NCI-H526 (cell line): ENCODE measurements at regions not wholly inside any gene's neighbourhood (a gene's known extent, or its start where the extent isn't known, plus 50 kb on each side); places are given as distances from the start of the nearest gene placed in this dataset.
"Not testable (repeated sequence)": the region's sequence is repeated elsewhere in the genome, so short reads cannot be mapped to it uniquely, and the experiment has no call there.

ENCODE experiments used
- DNase-seq, 2 experiments: peaks; one replicate each; lab custom pipeline; 2025; lab: John Stamatoyannopoulos, UW

- DNase-seq = no peak
These were observed 51.8 kb downstream of the ASCL4 start for GRCh38 chr12:107826276-107826675.

GRCh38 chr12:107829271-107829670 lies 54.8 kb downstream of the ASCL4 start:
- no peak for DNase-seq

GRCh38 chr12:107832441-107832840 lies 57.9 kb downstream of the ASCL4 start:
- no peak for DNase-seq

GRCh38 chr12:107840186-107840585 lies 65.7 kb downstream of the ASCL4 start:
- DNase-seq = no peak

- peak in 1 of 2 experiments; percentile 37 for DNase-seq
These were observed 69.1 kb downstream of the ASCL4 start for GRCh38 chr12:107843351-107844311.

GRCh38 chr12:107844312-107844921 lies 69.9 kb downstream of the ASCL4 start:
- DNase-seq = peak in 1 of 2 experiments; percentile 35

GRCh38 chr12:107845226-107845979 lies 70.9 kb downstream of the ASCL4 start:
- DNase-seq = no peak

- DNase-seq = peak; percentile 4 to 47
These were observed 71.6 kb downstream of the ASCL4 start for GRCh38 chr12:107845980-107846659.

- DNase-seq = no peak
These were observed 72.9 kb downstream of the ASCL4 start for GRCh38 chr12:107847430-107847829.

- DNase-seq = no peak
These were observed 73.3 kb downstream of the ASCL4 start for GRCh38 chr12:107847830-107848229.

GRCh38 chr12:107853479-107853878 lies 79.0 kb downstream of the ASCL4 start:
- DNase-seq = no peak

GRCh38 chr12:107855471-107855870 lies 81.0 kb downstream of the ASCL4 start:
- DNase-seq = no peak

GRCh38 chr12:107856096-107856495 lies 81.6 kb downstream of the ASCL4 start:
- DNase-seq = no peak

- no peak for DNase-seq
These were observed 82.7 kb downstream of the ASCL4 start for GRCh38 chr12:107857191-107857590.

GRCh38 chr12:107859367-107859766 lies 84.9 kb downstream of the ASCL4 start:
- DNase-seq = no peak

- DNase-seq = peak in 1 of 2 experiments; percentile 31
These were observed 89.7 kb downstream of the ASCL4 start for GRCh38 chr12:107864235-107864634.

- not testable (repeated sequence) for DNase-seq
These were observed 90.2 kb downstream of the ASCL4 start for GRCh38 chr12:107864727-107865126.

GRCh38 chr12:107873223-107873622 lies 98.7 kb downstream of the ASCL4 start:
- DNase-seq = no peak

GRCh38 chr12:107875786-107876185 lies 101.3 kb downstream of the ASCL4 start:
- no peak for DNase-seq

GRCh38 chr12:107884769-107885694 lies 110.5 kb downstream of the ASCL4 start:
- DNase-seq = peak; percentile 10 to 69

GRCh38 chr12:107888789-107889188 lies 114.3 kb downstream of the ASCL4 start:
- no peak for DNase-seq
